ENCODE measurements at regions not wholly inside any gene's neighbourhood (a gene's known extent, or its start where the extent isn't known, plus 50 kb on each side); places are given as distances from the start of the nearest gene placed in this dataset.

DNA sequence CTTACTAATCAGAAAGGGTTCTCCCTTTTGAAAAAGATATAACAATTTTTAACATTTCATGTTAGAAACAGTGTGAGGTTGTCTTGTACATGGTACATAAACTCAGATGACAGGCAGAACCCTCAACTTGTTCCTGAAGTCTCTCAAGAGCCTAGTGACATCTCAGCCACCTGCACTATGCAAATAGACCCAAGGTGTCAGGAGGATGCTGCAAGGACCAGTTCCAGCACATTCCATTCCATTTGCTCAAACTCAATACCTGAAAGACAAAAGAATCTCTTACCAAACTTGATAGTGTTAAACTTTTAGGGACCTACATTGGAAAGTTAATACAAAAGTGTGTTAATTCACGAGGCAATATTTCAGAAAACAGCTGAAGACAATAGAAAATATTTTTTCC, 544.6 kb downstream of the CETN3 start:
- TF ChIP-seq EP300 (IDR thresholded peaks at IDR 0.05) (no peak), CTCF (IDR thresholded peaks at IDR 0.05) (no peak)
